ENCODE measurements at regions not wholly inside any gene's neighbourhood (a gene's known extent, or its start where the extent isn't known, plus 50 kb on each side); places are given as distances from the start of the nearest gene placed in this dataset.
"Not testable (repeated sequence)": the region's sequence is repeated elsewhere in the genome, so short reads cannot be mapped to it uniquely, and the experiment has no call there.

- no peak for DNase-seq
Observed at GRCh38 chr2:128514555-128514955, 195.9 kb upstream of the HS6ST1 start.

- DNase-seq = no peak
Observed at GRCh38 chr2:128516938-128517337, 198.3 kb upstream of the HS6ST1 start.

- not testable (repeated sequence) for DNase-seq
Observed at GRCh38 chr2:128519028-128519427, 200.4 kb upstream of the HS6ST1 start.

- DNase-seq = no peak
Observed at GRCh38 chr2:128519517-128520215, 201.0 kb upstream of the HS6ST1 start.

- DNase-seq = no peak
Observed at GRCh38 chr2:128520340-128520739, 201.7 kb upstream of the HS6ST1 start.

- no peak for DNase-seq
Observed at GRCh38 chr2:128520791-128521190, 202.1 kb upstream of the HS6ST1 start.

GRCh38 chr2:128521482-128521881 is 202.8 kb upstream of the HS6ST1 start:
- no peak for DNase-seq

- no peak for DNase-seq
Observed at GRCh38 chr2:128522829-128523228, 204.2 kb upstream of the HS6ST1 start.

GRCh38 chr2:128523457-128523856 is 204.8 kb upstream of the HS6ST1 start:
- no peak for DNase-seq

GRCh38 chr2:128524183-128524582 is 205.5 kb upstream of the HS6ST1 start:
- no peak for DNase-seq

- DNase-seq = no peak
Observed at GRCh38 chr2:128525653-128526052, 207.0 kb upstream of the HS6ST1 start.

GRCh38 chr2:128526455-128526976 is 207.8 kb upstream of the HS6ST1 start:
- no peak for DNase-seq

- no peak for DNase-seq
Observed at GRCh38 chr2:128528133-128528532, 209.5 kb upstream of the HS6ST1 start.

- DNase-seq = no peak
Observed at GRCh38 chr2:128530025-128530573, 211.4 kb upstream of the HS6ST1 start.

GRCh38 chr2:128531856-128532255 is 213.2 kb upstream of the HS6ST1 start:
- no peak for DNase-seq

- no peak for DNase-seq
Observed at GRCh38 chr2:128533101-128533500, 214.4 kb upstream of the HS6ST1 start.

- no peak for DNase-seq
Observed at GRCh38 chr2:128534688-128535392, 216.2 kb upstream of the HS6ST1 start.

- DNase-seq = no peak
Observed at GRCh38 chr2:128535953-128536352, 217.3 kb upstream of the HS6ST1 start.

- DNase-seq = no peak
Observed at GRCh38 chr2:128536925-128537620, 218.4 kb upstream of the HS6ST1 start.

- DNase-seq = no peak
Observed at GRCh38 chr2:128537646-128538045, 219.0 kb upstream of the HS6ST1 start.

- DNase-seq = no peak
Observed at GRCh38 chr2:128538396-128538795, 219.7 kb upstream of the HS6ST1 start.

- DNase-seq = no peak
Observed at GRCh38 chr2:128540670-128541069, 222.0 kb upstream of the HS6ST1 start.

- DNase-seq = no peak
Observed at GRCh38 chr2:128541448-128541847, 222.8 kb upstream of the HS6ST1 start.

Data from NCI-H1417 treated with DMSO at 0.1 percent for 48 hours (cell line).